8988T (cell line): ENCODE measurements at regions not wholly inside any gene's neighbourhood (a gene's known extent, or its start where the extent isn't known, plus 50 kb on each side); places are given as distances from the start of the nearest gene placed in this dataset.
"Not testable (repeated sequence)": the region's sequence is repeated elsewhere in the genome, so short reads cannot be mapped to it uniquely, and the experiment has no call there.

ENCODE experiments used
- DNase-seq: peaks from one replicate; pipeline ENCODE4 v3.0.0; 2011

DNA sequence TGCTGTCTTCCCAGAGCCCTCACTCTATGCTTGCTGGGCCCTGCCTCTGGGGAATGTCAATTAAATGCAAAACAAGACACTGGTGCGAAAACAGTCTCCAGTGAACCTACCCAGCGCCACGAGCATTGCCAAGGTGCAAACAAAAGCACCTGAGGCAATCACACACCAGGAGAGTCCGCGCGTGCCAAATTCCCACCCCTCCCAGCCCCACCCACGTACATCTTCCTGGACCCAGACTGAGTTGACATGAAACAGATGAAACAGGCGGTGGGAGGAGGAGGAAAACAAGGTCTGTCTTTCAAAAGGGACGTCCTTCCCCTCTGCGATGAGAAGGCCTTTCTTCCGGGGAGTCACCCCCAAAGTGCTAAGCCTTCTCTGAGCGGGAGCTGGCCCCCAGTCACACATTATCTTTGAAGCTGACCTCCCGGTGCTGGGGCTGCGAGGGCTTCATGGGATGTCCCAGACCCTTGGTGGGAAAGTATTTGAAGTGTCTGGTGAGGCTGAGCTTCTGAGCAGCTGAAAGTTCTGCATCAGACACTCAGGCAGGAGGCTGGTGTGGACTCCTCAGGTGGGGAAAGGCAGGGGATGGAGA, 200.4 kb downstream of the AXIN2 start:
- DNase-seq = no peak

DNA sequence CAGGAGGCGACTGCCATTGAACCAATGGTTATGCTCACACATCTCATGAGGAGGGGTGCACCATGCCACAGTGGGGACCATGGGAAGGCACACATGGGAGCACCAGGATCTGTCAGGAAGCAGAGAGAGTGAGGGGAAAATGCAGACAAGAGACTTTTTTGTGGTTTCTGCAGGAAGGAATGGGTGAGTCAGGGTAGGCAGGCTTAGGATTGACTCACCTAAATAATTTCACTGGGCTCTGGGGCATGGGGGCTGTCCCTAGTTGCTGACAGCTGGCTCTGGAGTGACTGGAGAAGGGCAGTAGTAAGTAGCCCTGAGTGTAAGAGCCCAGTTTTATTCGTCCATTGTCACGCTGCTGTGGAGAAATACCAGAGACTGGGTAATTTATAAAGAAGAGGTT, 202.4 kb downstream of the AXIN2 start:
- DNase-seq = no peak

DNA sequence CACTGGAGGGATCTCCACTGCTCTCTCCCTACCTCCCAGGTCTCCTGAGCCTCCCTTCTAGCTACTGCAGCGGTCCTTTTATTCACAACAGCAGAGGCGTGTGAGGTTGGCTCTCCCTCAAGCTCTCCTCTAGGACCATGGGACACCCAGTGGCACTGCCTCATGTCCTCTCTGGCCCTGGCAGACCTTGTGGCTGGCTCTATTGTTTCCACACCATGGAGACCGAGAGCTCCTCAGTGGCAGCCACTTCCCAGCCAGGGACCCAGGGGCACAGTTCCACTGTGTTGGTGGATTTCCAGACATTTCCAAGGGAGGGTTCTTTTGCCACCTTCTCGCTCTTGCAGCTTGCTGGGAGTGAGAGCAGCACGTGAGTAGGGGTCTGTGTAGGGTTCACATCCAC, 204.9 kb downstream of the AXIN2 start:
- DNase-seq = no peak

DNA sequence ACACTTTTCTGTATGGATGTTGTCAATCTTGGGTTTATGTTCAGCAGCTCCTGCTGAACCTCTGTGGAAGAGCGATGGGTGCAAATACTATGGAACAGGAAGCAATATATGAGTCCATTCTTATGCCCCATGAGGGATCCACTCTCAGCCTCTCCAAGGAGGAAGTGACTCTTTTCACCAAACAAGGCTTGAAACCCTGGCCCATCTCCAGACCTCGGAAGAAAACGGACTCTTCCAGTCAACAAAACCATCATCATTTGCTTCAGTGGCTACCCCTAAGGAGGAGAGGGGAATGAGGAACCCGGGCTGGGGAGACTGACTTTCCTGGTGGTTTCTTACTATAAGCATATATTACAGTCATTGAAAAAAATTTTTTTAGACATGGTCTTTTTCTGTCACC, 206.2 kb downstream of the AXIN2 start:
- no peak for DNase-seq

DNA sequence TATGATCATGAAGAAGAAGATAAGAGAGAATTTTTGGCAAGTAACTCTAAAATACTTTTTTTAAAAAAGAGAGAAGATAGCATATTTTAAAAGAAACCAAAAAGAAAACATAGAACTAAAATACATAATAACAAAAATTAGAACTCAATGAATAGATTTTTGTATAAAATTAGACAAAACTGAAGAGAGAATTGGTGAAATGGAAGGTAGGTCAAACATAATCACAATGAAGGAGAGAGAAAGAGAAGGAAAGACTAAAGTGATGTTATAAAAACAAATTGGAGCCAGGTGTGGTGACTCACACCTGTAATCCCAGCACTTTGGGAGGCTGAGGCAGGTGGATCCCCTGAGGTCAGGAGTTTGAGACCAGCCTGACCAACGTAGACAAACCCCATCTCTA, 211.5 kb downstream of the AXIN2 start:
- DNase-seq = no peak

DNA sequence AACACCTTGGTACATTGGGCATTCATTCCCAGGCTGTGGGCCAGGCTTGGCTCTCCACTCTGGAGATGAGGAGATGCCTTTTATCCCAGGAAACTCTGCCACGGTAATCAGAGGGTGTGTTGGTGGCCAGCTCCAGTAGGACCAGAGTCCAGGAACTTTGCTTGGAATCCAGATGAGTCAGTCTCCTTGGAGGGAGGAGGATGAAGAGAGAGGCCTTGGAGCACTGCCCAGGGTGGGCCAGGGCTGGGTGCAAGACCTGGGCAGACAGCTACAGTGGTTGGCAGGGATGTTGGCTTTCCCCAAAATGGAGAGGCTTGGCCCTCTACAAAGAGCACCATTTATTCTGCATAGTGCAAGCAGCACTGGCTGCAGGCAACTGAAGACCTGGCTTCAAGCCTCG, 209.0 kb downstream of the RGS9 start:
- no peak for DNase-seq

DNA sequence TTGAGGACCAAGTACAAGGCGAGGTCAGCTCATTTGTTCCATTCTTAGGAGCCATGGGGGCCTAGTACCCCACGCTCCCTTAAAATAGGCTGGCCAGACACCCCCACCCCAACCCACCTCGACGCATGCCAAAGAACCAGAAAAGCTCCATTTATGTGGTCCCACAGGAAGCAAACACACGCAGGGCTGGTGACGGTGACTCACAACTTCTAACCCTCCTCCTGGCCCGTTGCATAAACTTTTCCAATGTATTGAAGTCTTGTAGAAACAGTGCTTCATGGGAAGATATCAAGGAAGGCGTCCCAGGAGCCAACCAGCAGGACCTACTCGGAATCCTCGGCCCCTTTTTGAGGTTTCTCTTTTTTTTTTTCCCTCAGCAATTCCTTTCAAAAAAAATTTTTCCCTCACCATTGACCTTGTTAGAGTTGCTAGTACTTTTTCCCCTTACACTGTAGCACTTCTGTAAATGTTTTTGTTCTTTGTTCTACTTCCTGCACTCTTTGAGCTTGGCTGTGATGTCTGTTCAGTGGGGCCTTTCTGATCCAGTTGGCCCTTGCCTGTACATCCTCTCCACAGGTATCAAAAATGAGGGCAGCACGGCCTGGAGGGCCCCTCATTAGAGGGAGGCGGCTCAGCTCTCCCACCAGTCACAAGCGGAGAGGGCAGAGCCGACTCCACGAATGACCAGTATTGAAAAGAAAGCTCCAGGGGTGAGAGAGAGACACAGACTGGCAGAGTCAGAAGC, 208.3 kb downstream of the RGS9 start:
- DNase-seq = no peak

DNA sequence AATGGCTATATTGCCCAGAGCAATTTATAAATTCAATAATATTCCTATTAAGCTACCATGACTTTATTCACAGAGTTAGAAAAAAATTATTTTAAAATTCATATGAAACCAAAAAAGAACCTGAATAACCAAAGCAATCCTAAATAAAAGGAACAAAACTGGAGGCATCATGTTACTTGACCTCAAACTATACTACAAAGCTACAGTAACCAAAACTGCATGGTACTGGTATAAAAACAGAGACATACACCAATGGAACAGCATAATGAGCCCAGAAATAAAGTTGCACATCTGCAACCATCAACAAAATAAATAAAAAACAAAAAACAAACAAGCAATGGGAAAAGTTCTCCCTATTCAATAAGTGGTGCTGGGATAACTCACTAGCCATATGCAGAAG, 203.2 kb downstream of the RGS9 start:
- DNase-seq = no peak

DNA sequence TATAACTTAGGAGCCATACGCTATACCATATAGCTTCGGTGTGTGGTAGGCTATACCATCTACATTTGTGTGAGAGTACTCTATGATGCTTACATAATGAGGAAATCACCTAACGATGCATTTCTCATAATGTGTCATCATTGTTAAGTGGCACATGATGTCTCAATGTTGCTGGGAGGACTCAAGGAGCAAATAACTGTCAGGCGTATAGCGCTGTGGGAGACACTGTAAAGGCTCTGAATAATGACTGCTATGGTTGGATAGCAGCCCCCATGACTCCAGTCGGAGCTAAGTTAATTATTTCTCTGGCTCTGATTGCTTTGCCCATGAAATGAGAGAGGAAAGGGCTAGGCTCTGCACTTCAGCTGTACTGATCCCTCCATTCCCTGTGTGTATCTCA, 197.2 kb downstream of the RGS9 start:
- DNase-seq = no peak

DNA sequence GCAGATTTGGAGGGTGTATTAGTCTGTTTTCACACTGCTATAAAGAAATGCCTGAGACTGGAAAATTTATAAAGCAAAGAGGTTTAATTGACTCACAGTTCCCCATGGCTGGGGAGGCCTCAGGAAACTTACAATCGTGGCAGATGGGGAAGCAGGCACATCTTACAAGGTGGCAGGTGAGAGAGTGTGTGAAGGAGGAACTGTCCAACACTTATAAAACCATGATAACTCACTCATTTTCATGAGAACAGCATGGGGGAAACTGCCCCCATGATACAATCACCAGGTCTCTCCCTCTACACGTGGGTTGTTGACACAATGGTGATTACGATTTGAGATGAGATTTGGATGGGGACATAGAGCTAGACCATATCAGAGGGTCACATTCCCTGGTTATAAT, 195.6 kb downstream of the RGS9 start:
- no peak for DNase-seq

DNA sequence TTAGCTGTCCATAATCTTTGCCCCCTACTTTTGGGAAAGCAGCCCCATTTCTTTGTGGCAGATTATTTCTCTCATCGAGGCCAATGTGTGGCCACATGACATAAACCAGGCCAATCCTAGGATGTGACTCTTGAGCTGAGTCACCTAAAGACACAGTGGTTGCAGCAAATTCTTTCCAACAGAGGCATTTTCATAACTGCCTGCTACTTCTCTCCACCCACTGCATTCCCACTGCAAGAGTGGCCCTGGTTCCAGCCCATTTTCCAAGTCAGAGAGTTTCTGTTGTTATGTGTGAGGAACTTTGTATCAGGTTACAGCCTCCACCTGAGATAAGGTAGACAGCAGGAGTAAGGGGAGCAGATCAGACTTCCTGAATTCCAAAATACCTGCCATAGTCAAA, 195.2 kb downstream of the RGS9 start:
- DNase-seq = no peak

DNA sequence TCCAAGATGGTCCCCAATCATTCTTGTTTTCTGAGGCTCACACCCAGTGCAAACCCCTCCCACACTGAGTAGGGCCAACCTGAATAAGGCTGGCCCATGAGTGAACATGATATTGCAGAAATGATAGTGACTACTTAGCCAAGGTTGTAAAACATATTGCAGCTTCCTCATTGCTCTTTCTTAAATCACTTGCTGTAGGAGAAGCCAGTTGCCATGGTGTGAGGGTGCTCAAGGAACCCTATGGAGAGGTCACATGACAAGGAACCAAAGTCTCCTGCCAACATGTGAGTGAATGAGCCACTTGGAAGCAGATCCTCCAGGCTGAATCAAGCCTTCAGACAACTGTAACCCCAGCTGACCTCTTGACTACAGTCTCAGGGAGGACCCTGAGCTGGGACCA, 191.4 kb downstream of the RGS9 start:
- DNase-seq = no peak

DNA sequence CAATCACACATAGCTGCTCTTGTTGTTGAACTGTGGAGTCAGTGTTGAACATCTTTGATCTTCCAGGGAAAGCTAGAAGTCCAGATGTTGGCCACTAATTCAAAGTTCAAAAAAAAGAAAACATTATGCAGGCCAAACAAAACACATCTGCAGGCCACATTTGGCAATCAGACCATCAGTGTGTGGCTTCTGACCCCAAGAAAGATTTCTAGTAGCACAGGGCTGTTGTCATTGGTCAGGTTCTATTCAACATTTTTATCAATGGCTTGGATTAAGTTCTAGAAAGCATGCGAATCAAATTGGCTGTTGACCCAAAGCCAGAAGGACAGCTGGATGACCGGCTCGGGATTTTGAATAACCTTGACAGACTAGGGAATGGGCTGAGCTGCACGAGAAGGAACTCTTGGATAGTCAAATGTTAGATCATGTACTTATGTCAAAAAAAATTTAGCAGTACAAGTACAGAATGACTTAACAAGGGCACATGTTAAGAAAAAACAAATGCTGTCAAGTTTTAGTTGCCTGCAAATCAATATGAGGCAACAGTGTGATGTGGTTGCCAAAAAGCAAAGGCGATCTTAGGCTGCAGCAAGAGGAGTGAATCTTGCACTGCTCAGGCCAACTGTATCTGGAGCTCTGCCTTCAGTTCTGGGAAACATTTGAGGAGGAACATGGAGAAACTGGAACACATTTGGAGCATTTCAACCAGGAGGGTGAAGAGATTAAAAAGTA, 187.6 kb downstream of the RGS9 start:
- DNase-seq = no peak

DNA sequence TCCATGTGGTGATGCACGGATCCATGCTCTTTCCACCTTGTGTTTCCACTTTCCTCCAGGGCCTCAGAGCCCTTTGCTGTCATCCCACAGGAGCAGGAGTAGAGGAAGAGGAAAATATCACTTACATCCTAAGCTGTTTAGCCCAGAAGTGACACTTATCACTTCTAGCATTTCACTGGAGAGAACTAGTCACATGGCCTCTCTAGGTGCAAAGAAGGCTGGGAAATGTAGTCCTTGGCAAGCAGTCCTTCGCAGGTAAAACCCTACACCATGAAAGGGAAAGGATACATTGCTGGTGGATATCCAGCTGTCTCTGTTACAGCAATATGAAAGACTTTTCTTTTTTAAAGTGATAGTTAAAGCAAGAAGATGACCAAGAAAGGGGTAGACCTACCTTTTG, 185.9 kb downstream of the RGS9 start:
- no peak for DNase-seq

DNA sequence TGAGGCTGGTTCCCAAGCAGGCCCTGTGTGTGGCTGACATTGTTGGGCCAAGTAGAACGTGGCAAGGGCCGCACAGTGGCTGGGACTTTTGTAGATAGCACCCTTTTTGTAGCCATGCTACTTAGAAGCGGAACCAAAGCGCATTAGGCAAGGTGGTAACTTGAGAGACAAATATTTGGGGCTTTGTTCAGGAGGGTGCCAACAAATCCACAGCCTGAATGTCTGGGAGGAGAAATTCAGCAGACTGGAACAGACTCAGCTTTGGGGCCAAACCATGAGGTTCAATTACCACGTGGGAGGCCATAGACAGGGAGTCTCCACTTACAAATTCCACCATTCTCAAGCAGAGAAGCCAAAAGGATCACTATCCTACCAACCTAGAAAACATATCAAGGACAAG, 183.7 kb downstream of the RGS9 start:
- DNase-seq = no peak

DNA sequence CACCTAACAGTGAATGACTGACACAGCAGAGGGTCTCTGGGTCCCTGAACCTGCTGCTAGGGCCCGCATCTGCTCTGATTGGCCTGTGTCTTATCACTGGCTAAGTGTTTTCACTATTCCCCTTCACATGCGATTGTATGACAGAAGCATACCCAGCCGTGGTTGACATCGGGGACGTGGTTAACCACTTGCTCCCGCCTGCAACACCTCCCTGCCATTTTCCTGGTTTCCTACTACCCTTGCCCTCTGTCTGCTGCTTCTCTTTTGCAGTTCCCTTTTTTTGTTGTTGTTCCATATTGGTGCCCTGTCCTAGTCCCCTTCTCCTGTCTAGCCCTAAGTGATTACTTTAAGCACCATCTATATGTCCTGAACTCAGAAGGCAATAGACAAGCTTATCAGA, 177.0 kb downstream of the RGS9 start:
- DNase-seq = no peak

DNA sequence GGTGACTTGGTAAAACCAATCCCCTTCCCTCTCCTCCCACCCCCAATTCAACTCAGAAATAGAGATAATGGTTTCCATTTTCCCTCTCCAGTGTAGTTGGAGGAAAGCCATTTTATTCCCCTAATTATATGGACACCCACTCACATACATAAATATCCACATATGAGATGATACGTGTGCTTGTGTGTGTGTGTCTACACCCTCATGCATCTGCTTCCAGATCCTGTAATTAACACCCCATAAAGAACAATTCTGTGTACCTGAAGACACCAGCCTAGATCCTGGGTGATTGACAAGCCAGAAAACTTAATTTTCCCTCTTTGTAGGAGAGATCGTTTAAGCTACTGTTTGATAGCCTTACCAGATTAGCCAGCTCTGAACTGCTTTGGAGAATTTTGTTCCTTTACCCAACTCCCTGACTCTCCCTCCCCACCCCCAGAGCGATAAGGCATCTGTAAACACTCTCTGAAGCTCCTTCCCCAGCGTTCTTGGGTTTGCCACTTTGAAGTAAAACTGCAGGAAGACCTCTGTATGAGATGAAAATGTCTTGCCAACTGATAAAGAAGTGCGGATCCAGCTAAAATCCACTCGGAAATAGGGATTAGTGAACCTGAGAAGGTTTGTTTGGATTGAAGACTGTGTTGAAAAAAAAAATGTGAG, 175.7 kb downstream of the RGS9 start:
- no peak for DNase-seq

DNA sequence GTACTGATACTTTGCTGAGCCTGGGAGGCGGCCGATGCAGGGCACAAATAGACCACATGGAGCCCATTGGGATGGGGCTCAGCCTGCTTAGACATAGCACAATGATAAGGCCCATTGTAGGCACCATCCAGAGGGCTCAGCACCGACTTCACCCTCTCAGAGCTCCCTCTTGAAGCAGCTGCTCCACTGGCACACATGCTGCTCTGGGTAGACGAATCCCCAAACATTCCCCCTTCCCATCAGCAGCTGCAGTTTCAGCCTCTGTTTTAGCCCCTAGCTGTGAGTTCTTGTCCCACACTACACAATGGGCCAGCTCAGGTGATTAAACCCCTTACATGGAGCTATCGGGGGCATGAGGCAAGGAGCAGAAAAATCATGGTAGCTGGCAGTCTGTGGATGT, 174.1 kb downstream of the RGS9 start:
- no peak for DNase-seq

DNA sequence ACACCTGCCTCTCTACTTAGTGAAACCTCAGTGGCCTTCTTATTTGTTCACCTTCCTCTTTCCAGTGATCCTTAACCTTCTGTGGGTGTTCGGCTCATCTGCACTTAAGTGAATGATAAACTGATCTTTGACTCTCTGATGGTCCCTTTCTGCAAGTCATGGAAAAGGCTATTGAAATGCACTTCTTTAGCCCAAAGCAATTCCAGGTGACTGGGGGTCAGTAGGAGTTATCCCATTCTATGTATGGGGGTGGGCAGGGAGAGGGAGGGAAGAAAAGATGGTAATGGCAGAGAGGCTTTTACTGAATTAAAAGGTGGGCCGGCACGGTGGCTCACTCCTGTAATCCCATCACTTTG, 170.8 kb downstream of the RGS9 start:
- DNase-seq = no peak

DNA sequence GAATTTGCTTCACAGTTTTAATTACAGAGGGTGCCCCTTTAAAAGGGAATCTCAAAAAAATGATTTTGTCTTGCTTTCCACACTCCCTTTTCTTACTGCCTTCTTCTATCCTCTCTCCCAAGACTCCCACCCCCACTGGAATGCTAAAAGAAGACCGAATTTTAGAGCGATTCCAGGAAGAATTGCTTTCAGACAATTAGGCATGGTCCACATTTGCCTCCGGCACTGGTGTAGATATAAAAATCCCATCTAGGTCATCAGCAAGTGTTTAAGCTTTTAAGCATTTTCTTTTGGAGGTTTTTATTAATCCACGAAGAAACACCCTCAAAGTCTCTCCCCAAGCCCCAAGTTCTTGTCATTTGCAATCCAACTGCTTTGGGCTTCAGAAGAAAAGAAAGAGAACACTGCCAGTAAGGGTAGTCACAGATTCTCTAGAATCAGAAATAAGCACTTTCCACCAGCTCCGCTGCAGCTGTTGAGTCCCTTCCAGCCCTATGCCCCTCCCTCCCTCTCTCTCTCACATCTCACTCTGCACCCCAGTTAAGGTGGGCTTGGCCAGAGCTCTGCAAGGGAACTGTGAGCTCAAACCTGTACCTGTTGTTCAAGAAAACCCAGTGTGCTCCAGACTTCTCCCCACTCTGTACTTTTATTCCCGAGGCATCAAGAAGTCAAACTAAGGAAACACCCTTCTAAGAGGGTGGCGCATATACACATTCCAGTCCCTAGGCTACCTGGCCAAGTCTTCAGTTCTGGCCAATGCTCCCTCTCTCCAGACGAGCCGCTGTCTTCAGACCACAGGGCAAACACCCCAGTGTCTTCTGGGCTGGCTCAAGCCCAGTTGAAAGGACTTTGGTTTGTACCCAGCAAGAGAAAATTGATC, 170.2 kb downstream of the RGS9 start:
- no peak for DNase-seq

DNA sequence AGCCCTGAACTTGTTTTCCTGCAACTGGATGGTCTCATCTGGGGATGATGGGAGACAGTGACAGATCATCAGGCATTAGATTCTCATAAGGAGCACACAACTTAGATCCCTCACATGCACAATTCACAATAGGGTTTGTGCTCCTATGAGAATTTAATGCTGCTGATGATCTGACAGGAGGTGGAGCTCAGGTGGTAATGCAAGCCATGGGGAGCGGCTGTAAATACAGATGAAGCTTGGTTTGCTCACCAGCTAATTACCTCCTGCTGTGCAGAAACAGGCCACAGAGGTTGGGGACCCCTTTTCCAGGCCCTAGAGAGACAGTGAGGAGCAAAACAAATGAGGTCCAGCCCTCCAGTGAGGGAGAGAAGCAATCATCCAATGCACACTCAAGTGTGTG, 168.6 kb downstream of the RGS9 start:
- no peak for DNase-seq

DNA sequence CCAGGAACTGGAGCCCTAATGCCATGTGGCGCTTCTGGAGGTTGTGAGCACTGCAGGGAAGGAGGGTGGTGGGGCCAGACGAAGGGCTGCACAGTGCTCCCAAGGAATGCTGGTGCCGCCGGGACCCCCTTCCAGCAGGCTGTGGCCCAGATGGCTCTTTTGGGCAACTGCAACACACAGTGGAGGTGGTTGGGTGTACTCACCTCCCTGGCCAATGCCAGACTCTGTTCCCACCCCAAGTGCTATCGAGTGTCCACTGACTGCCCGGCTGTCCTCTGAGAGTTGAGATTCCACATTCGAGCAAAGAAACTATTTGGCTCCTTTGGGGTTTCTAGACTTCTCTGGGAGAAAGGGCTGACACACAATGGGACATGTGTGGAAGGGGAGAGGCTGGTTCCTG, 167.9 kb downstream of the RGS9 start:
- DNase-seq = no peak

DNA sequence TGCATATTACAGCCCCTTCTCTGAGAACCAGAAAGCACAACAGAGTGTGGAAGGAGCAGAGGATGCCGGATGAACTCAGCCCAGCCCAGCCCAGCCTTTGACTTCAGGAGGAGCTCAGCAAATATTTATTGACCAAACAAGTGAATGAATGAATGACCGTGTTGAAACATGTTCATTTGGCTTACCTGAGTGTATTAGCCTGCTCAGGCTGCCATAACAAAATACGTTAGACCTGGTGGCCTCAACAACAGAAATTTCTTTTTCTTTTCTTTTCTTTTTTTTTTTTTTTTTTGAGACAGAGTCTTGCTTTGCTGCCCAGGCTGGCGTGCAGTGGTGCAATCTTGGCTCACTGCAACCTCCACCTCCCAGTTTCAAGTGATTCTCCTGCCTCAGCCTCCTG, 164.7 kb downstream of the RGS9 start:
- DNase-seq = not testable (repeated sequence)
